HG02884 (cell line): ENCODE measurements at regions not wholly inside any gene's neighbourhood (a gene's known extent, or its start where the extent isn't known, plus 50 kb on each side); places are given as distances from the start of the nearest gene placed in this dataset.

Experiments
- ATAC-seq: cut with Tn5 transposase; IDR thresholded peaks from one replicate; pipeline ENCODE4 v1.9.1; 2021; ENCODE audit warnings: mild to moderate bottlenecking, moderate library complexity; ENCODE audit not compliant: unreplicated experiment

DNA sequence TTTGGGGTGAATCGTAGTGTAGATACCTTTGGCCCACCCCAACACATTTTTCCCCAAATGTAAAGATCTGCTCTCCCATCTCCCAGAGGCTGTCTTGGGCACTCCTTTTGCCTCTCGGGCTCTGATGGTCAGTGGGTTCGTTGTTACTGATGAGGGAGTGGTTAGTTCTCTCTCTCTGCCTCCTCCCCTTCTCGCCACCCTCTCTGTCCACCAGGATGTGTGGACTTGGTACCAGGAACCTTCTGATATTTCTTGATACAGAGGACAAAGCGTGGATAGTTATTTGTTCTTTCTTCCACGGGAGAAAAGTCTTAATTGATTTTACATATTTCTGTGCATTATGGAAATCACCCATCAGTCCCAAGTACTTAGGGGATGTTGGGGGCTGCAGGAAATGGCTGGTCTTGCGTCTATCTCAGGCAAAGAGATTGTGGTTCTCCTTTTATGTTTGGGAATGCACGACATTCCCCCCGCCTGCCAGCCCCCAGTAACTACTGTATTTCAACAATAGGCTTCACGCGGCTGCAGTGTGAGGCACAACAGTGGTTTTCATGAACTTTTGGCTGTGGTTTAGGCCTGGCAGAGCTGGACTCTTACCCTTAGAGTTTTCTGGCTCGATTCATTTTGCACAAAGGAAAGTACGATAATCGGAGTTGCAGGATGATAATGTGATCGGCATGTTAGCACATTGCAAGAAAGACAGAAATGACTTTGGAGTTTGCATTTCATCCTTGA is 79.0 kb upstream of the ZNF536 start:
- ATAC-seq = no peak

DNA sequence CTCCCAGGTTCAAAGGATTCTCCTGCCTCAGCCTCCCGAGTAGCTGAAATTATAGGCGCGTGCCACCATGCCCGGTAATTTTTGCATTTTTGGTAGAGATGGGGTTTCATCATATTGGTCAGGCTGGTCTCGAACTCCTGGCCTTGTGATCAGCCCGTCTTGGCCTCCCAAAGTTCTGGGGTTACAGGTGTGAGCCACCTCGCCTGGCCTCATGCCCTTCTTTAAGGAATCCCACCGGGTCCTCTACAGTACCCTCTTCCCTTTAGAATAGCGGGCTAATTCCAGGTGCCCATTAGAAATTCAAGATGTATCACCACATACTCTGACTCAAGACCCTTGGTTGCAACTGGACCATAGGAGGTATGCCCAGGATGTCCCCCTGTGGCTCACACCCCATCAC is 74.2 kb upstream of the ZNF536 start:
- no peak for ATAC-seq

GRCh38 chr19:30303131-30303654 is 69.0 kb upstream of the ZNF536 start:
- ATAC-seq = no peak

DNA sequence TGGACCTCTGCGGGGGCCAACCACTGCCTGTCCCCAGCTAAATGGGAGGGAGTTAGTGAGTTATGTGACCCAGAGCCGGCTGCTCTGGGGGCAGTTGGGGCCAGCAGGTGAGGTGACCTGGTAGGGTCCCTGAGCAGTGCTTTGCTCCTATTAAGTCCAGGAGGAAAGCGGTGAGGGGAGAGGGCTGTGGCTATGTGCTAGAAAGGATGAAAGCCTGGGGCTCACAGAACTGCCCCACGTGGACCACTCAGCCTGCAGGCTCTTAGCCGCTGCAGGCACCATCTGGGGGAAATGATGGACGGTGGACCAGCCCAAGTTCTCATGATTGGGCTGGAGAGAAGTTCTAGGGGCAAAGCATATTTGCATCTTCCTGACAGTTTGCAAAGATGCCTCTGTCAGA is 67.6 kb upstream of the ZNF536 start:
- ATAC-seq = no peak

DNA sequence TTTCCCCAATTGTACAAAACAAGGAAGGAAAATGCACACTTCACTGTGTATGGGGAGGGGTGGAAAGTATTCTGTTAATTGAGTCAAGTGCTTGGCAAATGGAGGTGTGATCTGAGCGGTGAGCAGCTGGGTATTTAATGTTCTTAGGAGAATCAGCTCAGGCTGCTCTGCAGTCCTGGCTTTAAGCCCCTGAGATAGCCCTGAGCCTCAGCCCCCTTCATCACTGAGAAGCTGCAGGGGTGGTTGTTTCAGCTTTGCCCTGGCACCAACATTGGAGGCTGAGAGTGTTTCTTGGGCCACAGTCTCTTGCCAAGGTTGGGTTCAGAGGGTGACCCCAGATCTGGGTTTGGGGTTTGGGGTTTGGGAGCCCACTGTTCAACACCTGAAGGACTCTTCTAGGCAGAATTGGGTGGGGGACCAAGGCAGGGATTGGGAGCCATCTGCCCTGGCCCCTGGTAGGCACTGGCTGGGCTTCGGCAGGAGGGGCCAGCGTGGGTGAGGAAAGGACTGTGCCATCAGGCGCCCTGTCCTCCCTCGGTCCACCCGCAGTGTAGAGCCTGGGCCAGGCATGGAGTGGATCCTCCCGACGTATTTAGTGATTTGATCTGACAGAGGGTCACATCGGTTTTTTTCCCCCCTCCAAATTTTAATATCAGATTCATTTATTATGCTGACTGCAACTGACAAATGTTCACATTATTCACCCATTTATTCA is 66.7 kb upstream of the ZNF536 start:
- ATAC-seq = no peak

DNA sequence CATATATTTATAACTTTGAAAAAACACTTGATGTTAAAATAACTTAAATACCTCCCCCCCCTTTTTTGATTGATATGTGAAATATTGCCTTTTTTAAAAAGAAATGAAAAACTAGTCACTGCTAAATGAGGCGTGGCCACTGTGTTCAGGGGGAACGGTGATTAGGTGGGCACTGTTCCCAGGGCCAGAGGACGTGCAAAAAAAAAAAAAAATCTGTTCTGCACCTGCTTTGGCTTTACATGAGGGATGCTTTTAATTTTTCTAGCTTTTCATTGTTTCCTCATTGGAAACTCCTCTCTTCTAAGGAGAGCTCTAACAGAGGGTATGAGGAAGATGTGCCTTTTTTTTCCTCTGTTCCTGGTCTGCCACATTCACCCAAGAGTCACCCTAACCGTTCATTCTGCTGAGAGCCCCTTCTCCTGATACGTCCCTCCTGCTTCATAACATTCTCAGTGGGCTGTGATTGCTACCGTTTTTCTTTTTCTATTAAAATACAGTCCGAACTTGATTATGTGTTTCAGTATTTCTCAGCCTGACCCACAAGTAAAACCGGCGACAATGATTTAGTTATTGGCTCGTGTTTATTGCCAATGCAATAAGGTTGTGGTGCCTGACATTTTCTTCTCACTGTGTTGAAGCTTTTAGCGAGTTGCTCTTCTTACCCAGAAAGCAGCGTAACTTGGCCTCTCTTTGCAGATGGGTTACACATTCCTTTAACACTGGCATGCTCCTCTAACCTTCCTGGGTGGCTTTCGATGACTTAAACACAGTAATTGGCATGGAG is 64.8 kb upstream of the ZNF536 start:
- ATAC-seq = no peak

DNA sequence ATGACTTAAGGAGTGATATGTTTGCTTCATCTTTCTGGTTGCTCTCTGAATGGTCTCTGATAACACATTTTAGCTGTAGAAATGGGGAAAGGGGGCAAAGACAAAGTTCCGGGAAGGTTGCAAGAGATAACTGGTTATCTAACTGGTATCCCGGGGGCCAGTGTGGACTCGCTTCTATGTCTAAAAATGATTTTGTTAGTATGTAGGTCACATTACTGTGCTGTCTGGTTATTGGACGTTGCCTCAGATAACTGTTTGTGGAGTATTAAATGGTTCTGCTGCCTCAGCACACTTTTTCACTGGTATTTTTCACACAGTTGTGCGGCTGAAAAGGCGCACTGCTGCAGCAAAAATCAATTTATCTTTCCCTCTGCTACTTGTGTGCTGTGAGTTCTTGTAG is 63.0 kb upstream of the ZNF536 start:
- no peak for ATAC-seq

- no peak for ATAC-seq
Measured at GRCh38 chr19:30309905-30310601, 62.1 kb upstream of the ZNF536 start.

GRCh38 chr19:30310602-30311263 is 61.5 kb upstream of the ZNF536 start:
- ATAC-seq = no peak

GRCh38 chr19:30311911-30312310 is 60.3 kb upstream of the ZNF536 start:
- ATAC-seq = no peak

DNA sequence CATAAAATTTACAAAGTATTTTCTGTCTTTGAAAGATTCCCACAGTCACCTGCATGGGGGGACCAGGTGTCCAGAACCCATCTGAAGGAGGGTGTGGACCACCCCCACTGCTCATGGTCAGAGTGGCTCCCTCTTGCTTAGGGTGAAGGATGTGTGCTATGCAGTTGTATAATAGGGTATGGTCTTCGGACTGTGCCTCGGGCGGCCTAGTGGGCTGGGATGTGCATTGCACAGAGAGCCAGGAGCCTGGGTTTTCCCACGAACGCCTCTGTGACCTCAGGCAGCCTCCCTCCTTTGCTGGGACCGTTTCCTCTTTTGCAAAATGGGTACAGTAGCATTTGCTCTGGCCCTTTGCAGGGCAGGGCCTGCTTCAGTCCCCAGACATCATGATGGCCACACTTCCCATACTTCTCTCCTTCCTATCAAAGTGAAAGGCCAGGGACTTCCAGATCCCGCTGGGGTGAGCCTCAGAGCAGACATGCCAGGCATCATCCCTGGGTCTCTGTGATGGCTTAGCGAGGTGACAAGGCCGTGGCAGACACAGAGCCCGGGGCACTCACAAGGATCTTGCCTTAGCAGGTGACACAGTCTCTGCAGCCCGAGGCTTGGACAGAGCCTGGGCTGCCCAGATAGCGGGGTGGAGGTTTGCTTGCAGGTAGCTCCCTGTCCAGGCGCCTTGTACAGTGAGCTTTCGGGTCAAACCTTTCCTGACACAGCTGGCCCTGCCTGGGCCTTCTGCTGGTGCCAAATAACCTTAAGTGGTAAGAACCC is 59.4 kb upstream of the ZNF536 start:
- ATAC-seq = no peak

DNA sequence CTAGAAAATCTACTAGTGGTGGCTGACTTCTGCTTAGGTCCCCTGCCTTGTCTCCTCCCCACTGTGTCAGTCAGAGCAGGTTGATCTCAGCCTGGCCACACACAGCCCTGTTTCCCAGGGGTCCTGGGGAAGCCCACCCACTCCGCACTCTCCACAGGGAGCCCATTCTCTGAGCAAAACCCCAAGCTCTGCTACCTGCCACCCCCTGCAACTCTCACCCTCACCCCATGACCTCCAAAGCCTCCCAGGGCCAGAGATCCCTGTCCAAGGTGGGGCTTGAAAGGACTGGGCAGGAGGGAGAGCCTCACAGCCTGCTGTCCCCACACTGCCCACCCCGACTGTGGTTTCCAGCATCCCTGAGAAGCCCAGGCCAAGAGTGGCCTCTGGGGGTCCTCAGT is 58.8 kb upstream of the ZNF536 start:
- ATAC-seq = no peak

GRCh38 chr19:30314056-30314804 is 58.0 kb upstream of the ZNF536 start:
- ATAC-seq = no peak

DNA sequence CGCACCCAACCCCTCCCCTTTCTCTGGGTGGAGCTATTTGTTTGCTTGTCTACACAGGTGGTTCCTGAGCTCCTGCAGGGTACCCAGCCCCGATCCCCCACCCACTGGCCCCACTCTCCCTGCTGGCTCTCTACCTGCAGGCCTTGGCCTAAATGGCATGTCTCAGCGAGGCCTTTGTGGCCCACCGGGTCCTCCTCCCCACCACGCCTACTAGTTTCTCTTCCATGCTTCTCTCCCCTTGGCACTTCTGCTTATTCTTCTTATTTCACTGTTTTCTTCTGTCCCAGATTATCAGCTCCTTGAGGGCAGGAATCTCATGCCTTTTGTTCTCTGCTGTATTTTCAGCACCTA is 57.4 kb upstream of the ZNF536 start:
- ATAC-seq = no peak

- no peak for ATAC-seq
Measured at GRCh38 chr19:30315159-30315558, 57.0 kb upstream of the ZNF536 start.

DNA sequence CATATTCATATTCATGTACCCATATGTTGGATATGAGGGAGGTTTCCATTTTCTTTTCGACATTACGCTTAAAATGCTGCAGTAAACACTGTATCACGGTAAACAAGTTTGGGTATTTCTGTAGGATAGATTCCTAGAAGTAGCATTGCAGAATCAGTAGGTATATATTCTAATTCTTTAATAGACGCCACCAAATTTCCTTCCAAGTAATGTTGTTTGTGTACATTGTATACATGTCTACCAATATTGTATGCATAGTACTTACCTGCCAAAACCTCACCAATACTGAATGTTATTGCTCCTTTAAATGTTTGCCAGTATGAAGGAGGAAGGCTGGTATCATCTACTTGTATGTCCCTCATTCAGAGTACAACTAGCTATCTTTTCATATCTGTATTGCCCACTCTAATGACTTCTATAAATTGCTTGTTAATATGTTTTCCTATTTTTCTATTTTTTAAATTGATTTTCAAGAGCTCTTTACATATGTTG is 56.1 kb upstream of the ZNF536 start:
- ATAC-seq = no peak

DNA sequence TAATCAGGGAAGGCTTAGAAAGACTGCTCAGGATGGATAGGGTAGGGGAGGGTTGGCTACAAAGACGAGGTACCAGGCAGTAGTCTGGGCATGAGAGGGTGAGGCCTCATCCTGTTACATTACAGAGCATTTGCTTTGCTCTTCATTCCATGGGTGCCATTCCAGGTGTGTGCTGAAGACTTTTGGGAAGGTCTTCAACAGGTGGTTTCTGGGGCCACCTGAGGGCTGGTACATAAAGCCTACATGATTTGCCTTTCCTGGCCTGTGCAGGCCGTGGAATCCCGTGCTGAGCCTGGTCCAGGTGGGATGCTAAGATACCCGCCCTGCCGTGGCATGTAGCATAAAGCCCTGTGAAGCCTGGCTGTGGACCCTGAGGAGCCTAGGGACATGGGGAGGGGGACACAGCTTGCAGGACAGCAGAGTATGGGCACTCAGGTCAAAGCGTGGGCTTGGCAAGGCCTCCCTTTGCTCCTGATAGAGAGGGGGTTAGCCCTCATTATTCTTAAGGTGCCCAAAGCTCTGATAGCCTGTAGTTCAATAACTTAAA is 55.6 kb upstream of the ZNF536 start:
- ATAC-seq = no peak

DNA sequence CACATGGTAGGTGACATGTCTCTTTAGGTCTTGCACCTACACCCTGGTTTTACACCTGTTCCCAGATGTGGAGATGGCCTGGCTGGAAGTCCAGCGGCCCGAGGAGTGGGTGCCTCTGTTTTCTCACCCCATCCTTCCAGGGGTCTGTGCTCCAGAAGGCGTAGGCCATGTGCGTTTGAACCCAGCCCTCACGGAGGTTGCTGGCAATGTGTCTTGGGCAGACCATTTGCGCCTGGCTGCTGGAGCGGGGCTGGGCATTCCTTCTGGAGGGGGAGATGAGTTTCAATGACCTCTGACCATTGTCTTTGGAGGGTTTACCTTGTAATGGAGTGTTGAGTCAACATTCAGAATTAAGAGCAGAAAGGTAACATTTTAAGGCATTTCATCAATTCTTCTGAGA is 54.8 kb upstream of the ZNF536 start:
- no peak for ATAC-seq

DNA sequence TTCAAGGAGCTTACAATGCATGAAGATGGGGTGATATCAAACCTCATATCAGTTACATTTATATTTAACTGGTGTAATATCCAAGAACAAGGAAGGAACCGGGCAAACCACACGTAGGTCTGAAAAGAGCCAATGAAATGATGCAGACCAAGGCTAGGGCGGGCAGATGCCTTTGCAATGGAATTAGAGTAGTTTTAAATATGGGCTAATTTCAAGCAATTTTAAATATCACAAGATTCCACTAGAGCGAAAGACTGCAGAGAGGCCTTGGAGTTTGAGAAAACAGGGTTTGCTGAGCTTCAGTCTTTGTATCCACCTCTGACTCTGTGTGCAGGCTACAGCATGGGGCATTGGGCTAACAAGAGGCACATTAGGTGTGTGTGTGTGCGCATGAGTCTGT is 53.9 kb upstream of the ZNF536 start:
- no peak for ATAC-seq
